Naive thymus-derived CD4-positive, alpha-beta T cell (primary cell): ENCODE measurements at regions not wholly inside any gene's neighbourhood (a gene's known extent, or its start where the extent isn't known, plus 50 kb on each side); places are given as distances from the start of the nearest gene placed in this dataset.
"Not testable (repeated sequence)": the region's sequence is repeated elsewhere in the genome, so short reads cannot be mapped to it uniquely, and the experiment has no call there.

ENCODE experiments used
- ATAC-seq: fragments of 150-1000 bp; cut with Tn5 transposase; 2 replicates; pipeline ENCODE4 v1.10.0; 2021; ENCODE audit warnings: mild to moderate bottlenecking, moderate library complexity
- CTCF ChIA-PET: fragments of 350-600 bp; sonication (Branson Sonifier 250); formaldehyde crosslinking; loops from one replicate; lab custom pipeline; 2021; ENCODE audit warnings: antibody characterized with exemption; lab: Charles Lee
- POLR2A ChIA-PET: fragments of 350-600 bp; sonication (Branson Sonifier 250); formaldehyde crosslinking; loops from one replicate; lab custom pipeline; 2021; ENCODE audit warnings: antibody characterized with exemption, inconsistent platforms; lab: Charles Lee
- DNase-seq, 9 donors: peaks; one replicate each; pipeline versions ENCODE4 v3.0.0 to v3.0.0-alpha.2; 2020 to 2022; ENCODE audit warnings: mixed read lengths in 1 of 9
- H3K27ac ChIP-seq: one replicate; pipeline ENCODE4 v1.7.0; 2013; ENCODE audit warnings: mild to moderate bottlenecking, low read depth, low read length, moderate library complexity
- H3K27me3 ChIP-seq, 2 donors: one replicate each; pipeline ENCODE4 v1.7.0; 2013; ENCODE audit warnings: low read length in 2 of 2, mild to moderate bottlenecking in 2 of 2, moderate library complexity in 2 of 2; ENCODE audit not compliant: control insufficient read depth in 2 of 2, insufficient read depth in 2 of 2
- H3K36me3 ChIP-seq, 3 experiments: 1 replicate in 2 of 3; 2 replicates in 1 of 3; pipeline ENCODE4 v1.7.0; 2013; ENCODE audit warnings: low read length in 3 of 3, mild to moderate bottlenecking in 3 of 3, moderate library complexity in 1 of 3; ENCODE audit not compliant: insufficient read depth in 3 of 3, control insufficient read depth in 2 of 3
- H3K4me1 ChIP-seq, 2 donors: one replicate each; pipeline ENCODE4 v1.7.0; 2013; ENCODE audit warnings: low read length in 2 of 2, mild to moderate bottlenecking in 2 of 2, moderate library complexity in 1 of 2; ENCODE audit not compliant: control insufficient read depth in 2 of 2, insufficient read depth in 2 of 2
- H3K4me3 ChIP-seq: 2 replicates; pipeline ENCODE4 v1.7.0; 2013; ENCODE audit warnings: mild to moderate bottlenecking, low read length
- H3K9me3 ChIP-seq, 3 experiments: 1 replicate in 2 of 3; 2 replicates in 1 of 3; pipeline ENCODE4 v1.7.0; 2013; ENCODE audit warnings: low read length in 3 of 3; ENCODE audit not compliant: control insufficient read depth in 2 of 3
- H3K27ac Mint-ChIP-seq, 9 donors: one replicate each; pipeline ENCODE4 v1.8.0; 2020 to 2022; ENCODE audit warnings: mixed read lengths in 9 of 9, mild to moderate bottlenecking in 8 of 9, moderate library complexity in 5 of 9, inconsistent platforms in 2 of 9
- H3K27me3 Mint-ChIP-seq, 5 donors: one replicate each; pipeline ENCODE4 v1.8.0; 2021 to 2022; ENCODE audit warnings: mixed read lengths in 5 of 5, mild to moderate bottlenecking in 1 of 5
- H3K36me3 Mint-ChIP-seq, 5 donors: one replicate each; pipeline ENCODE4 v1.8.0; 2020 to 2022; ENCODE audit warnings: mixed read lengths in 5 of 5, mild to moderate bottlenecking in 3 of 5, inconsistent platforms in 1 of 5
- H3K4me1 Mint-ChIP-seq, 7 donors: one replicate each; pipeline ENCODE4 v1.8.0; 2020 to 2022; ENCODE audit warnings: mixed read lengths in 7 of 7, mild to moderate bottlenecking in 3 of 7, inconsistent platforms in 1 of 7
- H3K4me3 Mint-ChIP-seq, 10 donors: one replicate each; pipeline ENCODE4 v1.8.0; 2020 to 2022; ENCODE audit warnings: mild to moderate bottlenecking in 10 of 10, mixed read lengths in 10 of 10, moderate library complexity in 6 of 10, inconsistent platforms in 2 of 10
- H3K9me3 Mint-ChIP-seq, 11 donors: one replicate each; pipeline ENCODE4 v1.8.0; 2020 to 2022; ENCODE audit warnings: mixed read lengths in 11 of 11, mild to moderate bottlenecking in 4 of 11, inconsistent platforms in 1 of 11, moderate library complexity in 1 of 11
- intact Hi-C, 2 donors: fragments of 100-400 bp; cut with micrococcal nuclease; formaldehyde crosslinking; loops; one replicate each; pipeline ENCODE4 v1.15.1; 2023

DNA sequence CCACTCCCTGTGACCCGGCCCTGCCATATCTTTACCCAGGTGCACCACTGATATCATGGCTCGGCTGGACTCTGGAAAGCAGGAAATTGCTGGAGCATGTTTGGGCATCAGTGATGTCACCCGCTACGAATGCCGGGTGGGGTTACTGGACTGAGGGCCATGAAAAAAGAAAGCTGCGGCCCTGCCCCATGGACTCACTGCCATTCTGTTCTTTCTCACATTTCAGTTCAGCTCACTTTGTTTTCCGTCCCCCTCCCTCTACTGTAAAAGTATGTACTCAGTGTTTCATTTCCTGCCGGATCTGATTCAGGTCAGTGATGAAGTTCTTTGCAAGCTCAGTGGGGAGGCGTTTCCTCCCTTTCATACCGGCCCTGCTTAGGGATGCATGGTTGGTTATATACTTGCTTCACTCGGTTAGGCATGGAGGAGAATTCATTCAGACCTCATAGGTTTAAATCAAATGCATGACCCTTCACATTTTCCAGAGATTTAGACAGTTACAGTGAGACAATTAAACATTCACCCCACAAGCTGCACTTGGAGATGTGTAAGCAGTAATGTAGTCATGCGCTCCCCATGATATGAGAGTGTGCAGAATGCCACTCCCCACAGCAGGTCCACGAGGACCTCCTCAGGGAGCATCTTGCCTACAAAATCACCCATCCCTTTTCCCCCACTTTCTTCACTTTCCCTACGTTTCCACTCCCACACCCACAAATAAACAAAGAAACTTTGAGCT lies 1938.5 kb downstream of the FOXD4L5 start:
- Mint-ChIP-seq H3K27ac (peak overlapping the region in 5 of 9 donors; percentile 53 to 79 (median 54)), H3K4me3 (peak overlapping the region in 9 of 10 donors; percentile 12 to 72 (median 36)), H3K4me1 (peaks cover 2 to 14% (median 7%) of the 10 kb centered on the region in 7 donors)
- H3K27me3 ChIP-seq, H3K4me3 ChIP-seq, H3K4me1 ChIP-seq, CTCF ChIA-PET, H3K36me3 ChIP-seq, H3K9me3 ChIP-seq, H3K27ac ChIP-seq, H3K9me3 Mint-ChIP-seq, H3K27me3 Mint-ChIP-seq, POLR2A ChIA-PET, intact Hi-C loops, H3K36me3 Mint-ChIP-seq, ATAC-seq: not testable (repeated sequence)
- DNase-seq: peak in 6 of 9 donors; percentile 1 to 34 (median 24)

DNA sequence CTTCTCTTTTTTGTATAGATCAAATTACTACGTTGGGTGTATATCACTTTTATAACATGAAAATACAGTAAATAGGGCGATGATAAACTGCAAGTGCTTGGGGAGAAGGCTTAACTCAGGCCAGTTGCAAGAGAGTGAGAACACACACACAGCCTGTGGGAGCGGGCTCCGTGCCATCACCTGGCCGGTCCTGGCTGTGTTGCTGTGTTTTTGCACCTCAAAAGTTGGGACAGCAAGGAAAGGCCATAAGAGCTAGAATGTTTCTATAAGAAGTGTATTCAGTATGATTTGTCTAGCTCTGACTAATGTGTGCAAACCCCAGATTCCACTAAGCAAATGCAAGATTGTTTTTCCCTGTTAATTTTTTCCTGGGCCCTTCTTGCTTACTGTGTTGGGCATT lies 1940.6 kb downstream of the FOXD4L5 start:
- H3K4me3 Mint-ChIP-seq, POLR2A ChIA-PET, H3K27me3 ChIP-seq, H3K4me3 ChIP-seq, H3K9me3 ChIP-seq, H3K9me3 Mint-ChIP-seq, H3K4me1 ChIP-seq, CTCF ChIA-PET, H3K36me3 ChIP-seq, H3K27ac Mint-ChIP-seq, H3K27me3 Mint-ChIP-seq, ATAC-seq, H3K36me3 Mint-ChIP-seq, H3K27ac ChIP-seq, DNase-seq, intact Hi-C loops: not testable (repeated sequence)
- peaks cover 2 to 14% (median 7%) of the 10 kb centered on the region in 7 donors for H3K4me1 Mint-ChIP-seq

DNA sequence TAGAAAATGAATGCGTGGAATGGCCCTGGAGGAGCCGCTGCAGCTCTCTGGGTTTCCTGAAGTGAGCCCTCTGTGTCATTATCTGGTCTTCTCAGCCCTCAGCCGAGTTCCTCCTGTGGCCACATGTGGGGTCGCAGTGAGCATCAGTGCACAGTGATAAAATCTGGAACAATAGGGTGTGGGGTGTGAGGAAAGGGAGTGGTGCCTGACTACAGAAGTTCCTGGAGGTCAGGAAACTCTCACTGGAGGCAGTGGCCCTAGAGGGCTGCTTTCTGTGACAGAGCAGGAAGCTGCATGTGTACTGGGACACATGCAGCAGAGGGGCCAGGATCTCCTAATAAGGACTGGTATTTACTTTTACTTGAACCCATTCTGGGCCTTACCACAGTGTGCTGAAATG lies 1942.5 kb downstream of the FOXD4L5 start:
- H3K4me1 ChIP-seq, POLR2A ChIA-PET, DNase-seq, H3K36me3 ChIP-seq, ATAC-seq, H3K9me3 Mint-ChIP-seq, H3K27me3 Mint-ChIP-seq, intact Hi-C loops, CTCF ChIA-PET, H3K27ac ChIP-seq, H3K27me3 ChIP-seq, H3K4me3 ChIP-seq, H3K9me3 ChIP-seq, H3K36me3 Mint-ChIP-seq, H3K4me3 Mint-ChIP-seq: not testable (repeated sequence)
- peak overlapping the region in 1 of 9 donors; percentile 18 for H3K27ac Mint-ChIP-seq
- peaks cover 6 to 21% (median 13%) of the 10 kb centered on the region in 7 donors for H3K4me1 Mint-ChIP-seq

DNA sequence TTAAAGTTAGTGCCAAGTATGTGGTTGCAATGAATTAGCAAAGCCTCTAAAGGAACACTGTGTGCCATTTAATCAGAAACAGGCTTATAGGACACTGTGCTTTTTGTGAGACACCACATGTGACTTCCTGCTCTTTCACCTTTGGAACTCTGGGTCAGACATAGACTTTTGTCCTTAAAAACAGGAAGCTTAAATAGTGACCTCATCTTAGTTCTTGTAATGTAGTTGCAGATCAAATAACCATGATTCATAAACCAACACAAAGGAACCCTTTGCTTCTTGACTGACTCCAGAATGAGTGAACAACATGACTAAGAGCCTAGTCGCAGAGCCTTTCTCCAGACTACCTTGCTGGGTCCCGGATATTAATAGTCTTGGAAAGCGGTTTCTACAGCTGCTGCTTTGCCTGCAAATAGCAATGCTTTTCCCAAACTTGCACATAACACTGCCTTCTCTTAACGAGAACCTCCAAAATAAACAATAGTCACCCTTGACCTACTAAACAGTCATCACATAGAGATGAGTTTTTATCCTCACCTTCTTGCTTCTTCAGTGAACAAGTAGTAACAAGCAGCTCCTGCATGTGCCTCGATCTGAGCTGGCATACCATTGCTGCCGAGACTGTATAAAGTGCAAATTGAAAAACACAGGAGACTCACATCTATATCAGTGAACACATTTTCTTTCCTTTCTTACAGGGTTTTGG lies 1947.0 kb downstream of the FOXD4L5 start:
- H3K9me3 ChIP-seq, H3K27me3 ChIP-seq, H3K4me3 ChIP-seq, CTCF ChIA-PET, H3K4me1 ChIP-seq, H3K9me3 Mint-ChIP-seq, POLR2A ChIA-PET, H3K27ac ChIP-seq, intact Hi-C loops, H3K36me3 Mint-ChIP-seq, H3K27me3 Mint-ChIP-seq, H3K36me3 ChIP-seq, ATAC-seq: not testable (repeated sequence)
- Mint-ChIP-seq H3K4me3 (peak overlapping the region in 1 of 10 donors; percentile 68), H3K27ac (peak overlapping the region in 1 of 9 donors; percentile 80), H3K4me1 (peaks cover 0 to 10% (median 8%) of the 10 kb centered on the region in 7 donors)
- DNase-seq: peak in 1 of 9 donors; percentile 22

DNA sequence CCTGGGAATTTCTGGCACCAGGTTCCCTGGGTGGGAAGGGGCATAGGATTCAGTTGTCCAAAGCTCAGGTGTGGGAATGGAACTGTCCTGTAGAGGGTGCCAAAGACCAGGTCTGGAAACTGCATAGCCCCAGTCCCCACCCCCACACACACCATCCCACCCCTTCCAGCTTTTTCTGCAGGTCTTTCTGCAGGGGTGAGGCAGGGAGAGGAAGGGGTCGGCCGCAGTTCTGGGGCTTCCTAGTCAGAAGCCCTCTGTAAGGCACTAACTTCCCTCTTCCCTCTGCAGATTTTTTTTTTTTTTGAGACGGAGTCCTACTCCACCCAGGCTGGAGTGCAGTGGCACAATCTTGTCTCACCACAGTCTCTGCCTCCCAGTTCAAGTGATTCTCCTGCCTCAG lies 1949.7 kb downstream of the FOXD4L5 start:
- POLR2A ChIA-PET, H3K4me3 ChIP-seq, H3K4me3 Mint-ChIP-seq, H3K27me3 Mint-ChIP-seq, H3K36me3 ChIP-seq, H3K9me3 Mint-ChIP-seq, H3K4me1 ChIP-seq, H3K27ac Mint-ChIP-seq, CTCF ChIA-PET, H3K36me3 Mint-ChIP-seq, H3K4me1 Mint-ChIP-seq, H3K27me3 ChIP-seq, H3K9me3 ChIP-seq, H3K27ac ChIP-seq, intact Hi-C loops, ATAC-seq: not testable (repeated sequence)
- peak in 1 of 9 donors; percentile 9 for DNase-seq

DNA sequence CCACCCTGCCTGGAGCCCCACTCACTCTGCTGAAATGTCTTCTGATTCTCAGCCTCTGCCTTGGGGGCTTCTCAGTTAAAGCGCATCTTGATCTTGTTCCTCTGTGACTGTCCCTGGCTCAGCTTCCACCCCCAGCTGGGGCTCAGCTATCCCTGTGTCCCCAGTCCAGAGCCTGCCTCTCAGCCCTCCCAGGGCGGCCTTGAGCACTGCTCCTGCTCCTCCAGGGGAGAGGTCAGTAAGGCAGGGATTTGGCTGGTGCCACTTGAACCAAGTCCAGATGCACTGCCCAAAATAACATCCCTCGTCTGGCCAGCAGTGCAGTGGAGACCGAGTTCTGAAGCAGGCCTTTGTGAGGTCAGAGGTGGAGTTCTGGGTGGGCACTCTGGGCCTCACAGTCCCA lies 1950.8 kb downstream of the FOXD4L5 start:
- H3K27ac ChIP-seq, CTCF ChIA-PET, H3K4me3 Mint-ChIP-seq, H3K9me3 Mint-ChIP-seq, H3K4me3 ChIP-seq, intact Hi-C loops, H3K27me3 Mint-ChIP-seq, H3K4me1 ChIP-seq, ATAC-seq, POLR2A ChIA-PET, DNase-seq, H3K4me1 Mint-ChIP-seq, H3K27me3 ChIP-seq, H3K9me3 ChIP-seq, H3K36me3 ChIP-seq, H3K36me3 Mint-ChIP-seq, H3K27ac Mint-ChIP-seq: not testable (repeated sequence)

DNA sequence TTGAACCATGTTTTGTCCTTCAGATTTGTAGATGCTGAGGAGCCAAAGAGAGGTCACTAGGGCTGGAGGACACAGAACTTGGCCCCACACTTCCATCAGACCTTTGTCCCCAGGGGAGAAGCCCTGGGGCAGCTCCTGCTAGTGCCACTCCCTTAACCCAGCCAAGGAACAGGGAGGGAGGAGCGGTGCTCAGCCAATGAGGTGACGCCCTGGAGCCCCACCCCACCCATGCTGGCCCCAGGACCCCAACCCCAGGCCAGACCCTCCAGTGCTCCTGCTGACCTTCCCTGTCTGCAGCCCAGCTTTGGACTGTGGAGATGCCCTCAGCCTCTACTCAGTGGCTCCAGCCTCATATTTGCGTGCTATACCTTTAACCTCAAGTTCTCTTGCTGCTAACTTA lies 1951.9 kb downstream of the FOXD4L5 start:
- H3K4me1 Mint-ChIP-seq, H3K9me3 Mint-ChIP-seq, intact Hi-C loops, H3K4me3 ChIP-seq, H3K27me3 Mint-ChIP-seq, CTCF ChIA-PET, H3K9me3 ChIP-seq, DNase-seq, ATAC-seq, H3K4me3 Mint-ChIP-seq, H3K36me3 ChIP-seq, H3K36me3 Mint-ChIP-seq, H3K4me1 ChIP-seq, H3K27ac Mint-ChIP-seq, H3K27ac ChIP-seq, H3K27me3 ChIP-seq, POLR2A ChIA-PET: not testable (repeated sequence)
